ENCODE measurements at regions not wholly inside any gene's neighbourhood (a gene's known extent, or its start where the extent isn't known, plus 50 kb on each side); places are given as distances from the start of the nearest gene placed in this dataset.

- DNase-seq (ENCODE audit: low read depth, low spot score), result no peak
- Histone ChIP-seq H3K9me3 (ENCODE audit: insufficient read depth, low read length) (no peaks in the 10 kb centered on the region), H3K4me1 (ENCODE audit: insufficient read depth, insufficient read length) (peaks cover 7% of the 10 kb centered on the region), H3K27me3 (ENCODE audit: insufficient read depth, insufficient read length) (peaks cover 7% of the 10 kb centered on the region), H3K36me3 (ENCODE audit: insufficient read depth, insufficient read length, low read length) (no peaks in the 10 kb centered on the region), H3K4me3 (ENCODE audit: insufficient read length, low read depth) (no peak overlapping the region), H3K9ac (ENCODE audit: insufficient read length, low read depth) (no peak overlapping the region)
- TF ChIP-seq YY1 (IDR thresholded peaks at IDR 0.05; ENCODE audit: insufficient read depth, insufficient read length) (no peak), SUZ12 (IDR thresholded peaks at IDR 0.05; ENCODE audit: extremely low read depth, insufficient read depth, insufficient read length) (no peak), ZNF274 (IDR thresholded peaks at IDR 0.05; ENCODE audit: low read depth, low read length) (no peak)
Observed at GRCh38 chr10:132467464-132468149, 70.0 kb upstream of the INPP5A start.

GRCh38 chr10:132468216-132468615 is 69.4 kb upstream of the INPP5A start:
- H3K27me3 ChIP-seq (ENCODE audit: insufficient read depth, insufficient read length), result peaks cover 7% of the 10 kb centered on the region
- no peak overlapping the region for H3K4me3 ChIP-seq (ENCODE audit: insufficient read length, low read depth)
- DNase-seq (ENCODE audit: low read depth, low spot score), result no peak
- H3K9ac ChIP-seq (ENCODE audit: insufficient read length, low read depth), result no peak overlapping the region
- TF ChIP-seq SUZ12 (IDR thresholded peaks at IDR 0.05; ENCODE audit: extremely low read depth, insufficient read depth, insufficient read length) (no peak), ZNF274 (IDR thresholded peaks at IDR 0.05; ENCODE audit: low read depth, low read length) (no peak), YY1 (IDR thresholded peaks at IDR 0.05; ENCODE audit: insufficient read depth, insufficient read length) (no peak)
- H3K9me3 ChIP-seq (ENCODE audit: insufficient read depth, low read length), result no peaks in the 10 kb centered on the region
- peaks cover 7% of the 10 kb centered on the region for H3K4me1 ChIP-seq (ENCODE audit: insufficient read depth, insufficient read length)
- no peaks in the 10 kb centered on the region for H3K36me3 ChIP-seq (ENCODE audit: insufficient read depth, insufficient read length, low read length)

GRCh38 chr10:132468651-132469050 is 68.9 kb upstream of the INPP5A start:
- Histone ChIP-seq H3K4me1 (ENCODE audit: insufficient read depth, insufficient read length) (peaks cover 7% of the 10 kb centered on the region), H3K9me3 (ENCODE audit: insufficient read depth, low read length) (no peaks in the 10 kb centered on the region), H3K27me3 (ENCODE audit: insufficient read depth, insufficient read length) (peaks cover 7% of the 10 kb centered on the region), H3K36me3 (ENCODE audit: insufficient read depth, insufficient read length, low read length) (no peaks in the 10 kb centered on the region), H3K4me3 (ENCODE audit: insufficient read length, low read depth) (no peak overlapping the region), H3K9ac (ENCODE audit: insufficient read length, low read depth) (no peak overlapping the region)
- no peak for DNase-seq (ENCODE audit: low read depth, low spot score)
- TF ChIP-seq ZNF274 (IDR thresholded peaks at IDR 0.05; ENCODE audit: low read depth, low read length) (no peak), YY1 (IDR thresholded peaks at IDR 0.05; ENCODE audit: insufficient read depth, insufficient read length) (no peak), SUZ12 (IDR thresholded peaks at IDR 0.05; ENCODE audit: extremely low read depth, insufficient read depth, insufficient read length) (no peak)

GRCh38 chr10:132469197-132469884 is 68.2 kb upstream of the INPP5A start:
- TF ChIP-seq ZNF274 (IDR thresholded peaks at IDR 0.05; ENCODE audit: low read depth, low read length), result no peak
- TF ChIP-seq SUZ12 (IDR thresholded peaks at IDR 0.05; ENCODE audit: extremely low read depth, insufficient read depth, insufficient read length), result no peak
- no peak for TF ChIP-seq YY1 (IDR thresholded peaks at IDR 0.05; ENCODE audit: insufficient read depth, insufficient read length)
- Histone ChIP-seq H3K9ac (ENCODE audit: insufficient read length, low read depth) (no peak overlapping the region), H3K27me3 (ENCODE audit: insufficient read depth, insufficient read length) (peaks cover 7% of the 10 kb centered on the region), H3K4me1 (ENCODE audit: insufficient read depth, insufficient read length) (peaks cover 7% of the 10 kb centered on the region), H3K4me3 (ENCODE audit: insufficient read length, low read depth) (no peak overlapping the region), H3K36me3 (ENCODE audit: insufficient read depth, insufficient read length, low read length) (no peaks in the 10 kb centered on the region), H3K9me3 (ENCODE audit: insufficient read depth, low read length) (no peaks in the 10 kb centered on the region)
- no peak for DNase-seq (ENCODE audit: low read depth, low spot score)

- H3K4me3 ChIP-seq (ENCODE audit: insufficient read length, low read depth), result no peak overlapping the region
- H3K27me3 ChIP-seq (ENCODE audit: insufficient read depth, insufficient read length), result peaks cover 7% of the 10 kb centered on the region
- no peaks in the 10 kb centered on the region for H3K9me3 ChIP-seq (ENCODE audit: insufficient read depth, low read length)
- H3K4me1 ChIP-seq (ENCODE audit: insufficient read depth, insufficient read length), result peaks cover 2% of the 10 kb centered on the region
- TF ChIP-seq ZNF274 (IDR thresholded peaks at IDR 0.05; ENCODE audit: low read depth, low read length) (no peak), SUZ12 (IDR thresholded peaks at IDR 0.05; ENCODE audit: extremely low read depth, insufficient read depth, insufficient read length) (no peak), YY1 (IDR thresholded peaks at IDR 0.05; ENCODE audit: insufficient read depth, insufficient read length) (no peak)
- no peak for DNase-seq (ENCODE audit: low read depth, low spot score)
- H3K9ac ChIP-seq (ENCODE audit: insufficient read length, low read depth), result no peak overlapping the region
- no peaks in the 10 kb centered on the region for H3K36me3 ChIP-seq (ENCODE audit: insufficient read depth, insufficient read length, low read length)
Observed at GRCh38 chr10:132470410-132471124, 67.0 kb upstream of the INPP5A start.

- Histone ChIP-seq H3K27me3 (ENCODE audit: insufficient read depth, insufficient read length) (peaks cover 7% of the 10 kb centered on the region), H3K9ac (ENCODE audit: insufficient read length, low read depth) (no peak overlapping the region), H3K9me3 (ENCODE audit: insufficient read depth, low read length) (no peaks in the 10 kb centered on the region), H3K36me3 (ENCODE audit: insufficient read depth, insufficient read length, low read length) (no peaks in the 10 kb centered on the region), H3K4me1 (ENCODE audit: insufficient read depth, insufficient read length) (no peaks in the 10 kb centered on the region), H3K4me3 (ENCODE audit: insufficient read length, low read depth) (no peak overlapping the region)
- no peak for DNase-seq (ENCODE audit: low read depth, low spot score)
- TF ChIP-seq YY1 (IDR thresholded peaks at IDR 0.05; ENCODE audit: insufficient read depth, insufficient read length) (no peak), ZNF274 (IDR thresholded peaks at IDR 0.05; ENCODE audit: low read depth, low read length) (no peak), SUZ12 (IDR thresholded peaks at IDR 0.05; ENCODE audit: extremely low read depth, insufficient read depth, insufficient read length) (no peak)
Observed at GRCh38 chr10:132471125-132471451, 66.5 kb upstream of the INPP5A start.

GRCh38 chr10:132471484-132471883 is 66.1 kb upstream of the INPP5A start:
- Histone ChIP-seq H3K27me3 (ENCODE audit: insufficient read depth, insufficient read length) (peaks cover 7% of the 10 kb centered on the region), H3K9ac (ENCODE audit: insufficient read length, low read depth) (no peak overlapping the region), H3K36me3 (ENCODE audit: insufficient read depth, insufficient read length, low read length) (no peaks in the 10 kb centered on the region), H3K9me3 (ENCODE audit: insufficient read depth, low read length) (no peaks in the 10 kb centered on the region), H3K4me1 (ENCODE audit: insufficient read depth, insufficient read length) (no peaks in the 10 kb centered on the region), H3K4me3 (ENCODE audit: insufficient read length, low read depth) (no peak overlapping the region)
- no peak for TF ChIP-seq ZNF274 (IDR thresholded peaks at IDR 0.05; ENCODE audit: low read depth, low read length)
- no peak for TF ChIP-seq SUZ12 (IDR thresholded peaks at IDR 0.05; ENCODE audit: extremely low read depth, insufficient read depth, insufficient read length)
- no peak for TF ChIP-seq YY1 (IDR thresholded peaks at IDR 0.05; ENCODE audit: insufficient read depth, insufficient read length)
- no peak for DNase-seq (ENCODE audit: low read depth, low spot score)

Measured in NT2/D1 (cell line).